HL-60 (cell line): ENCODE measurements at regions not wholly inside any gene's neighbourhood (a gene's known extent, or its start where the extent isn't known, plus 50 kb on each side); places are given as distances from the start of the nearest gene placed in this dataset.

Experiments used
- DNase-seq, 2 experiments: peaks; one replicate each; pipeline ENCODE4 v3.0.0-alpha.2; 2010 to 2020; ENCODE audit warnings: low read depth in 1 of 2, low spot score in 1 of 2
- H3K27ac ChIP-seq: fragments of 250-450 bp; sonication (Bioruptor Pico); replicated peaks from 2 replicates; pipeline ENCODE4 v1.5.1; 2020; ENCODE audit warnings: mild to moderate bottlenecking, moderate library complexity
- H3K27me3 ChIP-seq: fragments of 250-450 bp; sonication (Bioruptor Pico); 2 replicates; pipeline ENCODE4 v1.5.1; 2021; ENCODE audit warnings: mild to moderate bottlenecking, moderate library complexity; ENCODE audit not compliant: insufficient read depth, poor library complexity, severe bottlenecking
- H3K4me3 ChIP-seq: replicated peaks from 2 replicates; pipeline ENCODE4 v1.5.1; 2011; ENCODE audit warnings: mild to moderate bottlenecking, control low read depth, low read length; ENCODE audit not compliant: insufficient read depth
- CTCF ChIP-seq: IDR thresholded peaks from one replicate; pipeline ENCODE4 v1.5.1; 2011; ENCODE audit warnings: low read length, control low read depth, inconsistent platforms; ENCODE audit not compliant: insufficient read depth
- GABPA ChIP-seq: IDR thresholded peaks from 2 replicates; pipeline ENCODE4 v1.6.1; 2012; ENCODE audit warnings: low read depth
- POLR2AphosphoS5 ChIP-seq: IDR thresholded peaks from 2 replicates; pipeline ENCODE4 v1.6.1; 2012; ENCODE audit warnings: low read depth
- REST ChIP-seq: IDR thresholded peaks from 2 replicates; pipeline ENCODE4 v1.6.1; 2012; ENCODE audit warnings: low read depth; ENCODE audit not compliant: insufficient replicate concordance
- SPI1 ChIP-seq: IDR thresholded peaks from 2 replicates; pipeline ENCODE4 v1.6.1; 2012; ENCODE audit warnings: low read depth, mild to moderate bottlenecking, borderline replicate concordance

GRCh38 chr3:5035113-5035512 is 55.9 kb downstream of the BHLHE40 start:
- H3K27ac ChIP-seq, result no peak overlapping the region
- no peak overlapping the region for H3K4me3 ChIP-seq
- H3K27me3 ChIP-seq, result no peaks in the 10 kb centered on the region
- no peak for TF ChIP-seq POLR2AphosphoS5
- DNase-seq, result no peak

GRCh38 chr3:5035692-5036391 is 56.6 kb downstream of the BHLHE40 start:
- no peaks in the 10 kb centered on the region for H3K27me3 ChIP-seq
- TF ChIP-seq POLR2AphosphoS5 (no peak), CTCF (no peak), GABPA (no peak), SPI1 (no peak), REST (no peak)
- 0 out of 2 replicates have a peak overlapping the region, but pooled peaks have one; percentile 11 for H3K27ac ChIP-seq
- DNase-seq, result no peak
- no peak overlapping the region for H3K4me3 ChIP-seq

GRCh38 chr3:5036392-5036766 is 57.1 kb downstream of the BHLHE40 start:
- Histone ChIP-seq H3K27ac (0 out of 2 replicates have a peak overlapping the region, but pooled peaks have one; percentile 11), H3K27me3 (no peaks in the 10 kb centered on the region), H3K4me3 (no peak overlapping the region)
- DNase-seq, result no peak
- TF ChIP-seq CTCF, result no peak
- TF ChIP-seq REST, result no peak
- no peak for TF ChIP-seq POLR2AphosphoS5
- no peak for TF ChIP-seq SPI1
- TF ChIP-seq GABPA, result no peak

GRCh38 chr3:5036858-5037257 is 57.6 kb downstream of the BHLHE40 start:
- no peak for TF ChIP-seq GABPA
- no peak for TF ChIP-seq POLR2AphosphoS5
- no peak for TF ChIP-seq CTCF
- no peak for TF ChIP-seq REST
- peak; percentile 9; the same call in 1 of the 2 replicates for TF ChIP-seq SPI1

More at GRCh38 chr3:5036858-5037257, 57.6 kb downstream of the BHLHE40 start:
- Histone ChIP-seq H3K27ac (peak overlapping the region; percentile 22; the same call in 1 of the 2 replicates), H3K4me3 (no peak overlapping the region), H3K27me3 (no peaks in the 10 kb centered on the region)
- peak in 1 of 2 experiments; percentile 67 for DNase-seq
